ENCODE measurements at regions not wholly inside any gene's neighbourhood (a gene's known extent, or its start where the extent isn't known, plus 50 kb on each side); places are given as distances from the start of the nearest gene placed in this dataset.
"Not testable (repeated sequence)": the region's sequence is repeated elsewhere in the genome, so short reads cannot be mapped to it uniquely, and the experiment has no call there.

DNA sequence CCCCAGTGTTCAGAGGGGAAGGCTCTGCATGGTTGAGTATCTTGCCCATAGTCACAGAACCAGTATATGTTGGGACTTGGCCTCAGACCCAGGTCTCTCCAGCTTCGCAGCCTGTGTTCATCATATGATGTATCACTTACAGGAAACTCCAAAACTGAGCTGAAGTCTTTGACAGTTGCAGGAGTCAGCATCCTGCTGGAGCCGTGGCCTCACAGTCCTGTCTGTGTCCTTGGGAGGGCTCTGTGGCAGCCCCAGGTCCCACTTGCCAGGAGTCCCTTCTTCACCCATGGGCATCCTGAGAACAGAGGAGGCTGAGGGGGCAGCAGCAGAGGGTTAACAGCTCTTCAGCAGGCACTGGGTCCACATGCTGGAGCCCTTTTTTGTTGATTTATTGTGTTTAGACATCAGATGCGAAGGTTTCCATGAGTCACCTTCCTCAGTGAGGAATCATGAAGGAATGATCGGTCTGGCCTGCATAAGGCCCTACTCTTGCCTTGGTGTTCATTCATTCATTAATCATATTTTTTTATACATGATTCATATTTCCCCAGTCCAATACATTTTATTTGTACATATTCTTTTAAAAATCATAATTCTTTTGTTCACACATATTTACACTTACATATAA is 176.3 kb upstream of the SPATA31A3 start:
- not testable (repeated sequence) for TF ChIP-seq RFX1 (IDR thresholded peaks at IDR 0.05); ELF1 (CRISPR knock-in tag; IDR thresholded peaks at IDR 0.05); NFYB (CRISPR knock-in tag; IDR thresholded peaks at IDR 0.05); ETV6 (CRISPR knock-in tag; conservative IDR thresholded peaks at IDR 0.05); MAFF (IDR thresholded peaks at IDR 0.05; ENCODE audit: low read depth, low read length); ZFP36 (IDR thresholded peaks at IDR 0.05; ENCODE audit: borderline replicate concordance, low read depth, low read length, partially characterized antibody); ZNF879 (CRISPR knock-in tag; IDR thresholded peaks at IDR 0.05)
- TF ChIP-seq, protein P1, sequence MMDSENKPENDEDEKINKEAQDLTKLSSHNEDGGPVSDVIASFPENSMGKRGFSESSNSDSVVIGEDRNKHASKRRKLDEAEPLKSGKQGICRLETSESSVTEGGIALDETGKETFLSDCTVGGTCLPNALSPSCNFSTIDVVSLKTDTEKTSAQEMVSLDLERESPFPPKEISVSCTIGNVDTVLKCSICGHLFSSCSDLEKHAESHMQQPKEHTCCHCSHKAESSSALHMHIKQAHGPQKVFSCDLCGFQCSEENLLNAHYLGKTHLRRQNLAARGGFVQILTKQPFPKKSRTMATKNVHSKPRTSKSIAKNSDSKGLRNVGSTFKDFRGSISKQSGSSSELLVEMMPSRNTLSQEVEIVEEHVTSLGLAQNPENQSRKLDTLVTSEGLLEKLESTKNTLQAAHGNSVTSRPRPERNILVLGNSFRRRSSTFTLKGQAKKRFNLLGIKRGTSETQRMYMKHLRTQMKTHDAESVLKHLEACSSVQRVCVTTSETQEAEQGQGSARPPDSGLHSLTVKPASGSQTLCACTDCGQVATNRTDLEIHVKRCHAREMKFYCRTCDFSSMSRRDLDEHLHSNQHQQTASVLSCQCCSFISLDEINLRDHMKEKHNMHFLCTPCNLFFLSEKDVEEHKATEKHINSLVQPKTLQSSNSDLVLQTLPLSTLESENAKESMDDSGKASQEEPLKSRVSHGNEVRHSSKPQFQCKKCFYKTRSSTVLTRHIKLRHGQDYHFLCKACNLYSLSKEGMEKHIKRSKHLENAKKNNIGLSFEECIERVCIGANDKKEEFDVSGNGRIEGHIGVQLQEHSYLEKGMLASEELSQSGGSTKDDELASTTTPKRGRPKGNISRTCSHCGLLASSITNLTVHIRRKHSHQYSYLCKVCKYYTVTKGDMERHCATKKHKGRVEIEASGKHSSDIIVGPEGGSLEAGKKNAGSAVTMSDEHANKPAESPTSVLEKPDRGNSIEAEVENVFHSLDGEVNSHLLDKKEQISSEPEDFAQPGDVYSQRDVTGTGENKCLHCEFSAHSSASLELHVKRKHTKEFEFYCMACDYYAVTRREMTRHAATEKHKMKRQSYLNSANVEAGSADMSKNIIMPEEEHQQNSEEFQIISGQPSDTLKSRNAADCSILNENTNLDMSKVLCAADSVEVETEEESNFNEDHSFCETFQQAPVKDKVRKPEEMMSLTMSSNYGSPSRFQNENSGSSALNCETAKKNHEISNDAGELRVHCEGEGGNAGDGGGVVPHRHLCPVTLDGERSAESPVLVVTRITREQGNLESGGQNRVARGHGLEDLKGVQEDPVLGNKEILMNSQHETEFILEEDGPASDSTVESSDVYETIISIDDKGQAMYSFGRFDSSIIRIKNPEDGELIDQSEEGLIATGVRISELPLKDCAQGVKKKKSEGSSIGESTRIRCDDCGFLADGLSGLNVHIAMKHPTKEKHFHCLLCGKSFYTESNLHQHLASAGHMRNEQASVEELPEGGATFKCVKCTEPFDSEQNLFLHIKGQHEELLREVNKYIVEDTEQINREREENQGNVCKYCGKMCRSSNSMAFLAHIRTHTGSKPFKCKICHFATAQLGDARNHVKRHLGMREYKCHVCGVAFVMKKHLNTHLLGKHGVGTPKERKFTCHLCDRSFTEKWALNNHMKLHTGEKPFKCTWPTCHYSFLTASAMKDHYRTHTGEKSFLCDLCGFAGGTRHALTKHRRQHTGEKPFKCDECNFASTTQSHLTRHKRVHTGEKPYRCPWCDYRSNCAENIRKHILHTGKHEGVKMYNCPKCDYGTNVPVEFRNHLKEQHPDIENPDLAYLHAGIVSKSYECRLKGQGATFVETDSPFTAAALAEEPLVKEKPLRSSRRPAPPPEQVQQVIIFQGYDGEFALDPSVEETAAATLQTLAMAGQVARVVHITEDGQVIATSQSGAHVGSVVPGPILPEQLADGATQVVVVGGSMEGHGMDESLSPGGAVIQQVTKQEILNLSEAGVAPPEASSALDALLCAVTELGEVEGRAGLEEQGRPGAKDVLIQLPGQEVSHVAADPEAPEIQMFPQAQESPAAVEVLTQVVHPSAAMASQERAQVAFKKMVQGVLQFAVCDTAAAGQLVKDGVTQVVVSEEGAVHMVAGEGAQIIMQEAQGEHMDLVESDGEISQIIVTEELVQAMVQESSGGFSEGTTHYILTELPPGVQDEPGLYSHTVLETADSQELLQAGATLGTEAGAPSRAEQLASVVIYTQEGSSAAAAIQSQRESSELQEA (CRISPR knock-in tag; IDR thresholded peaks at IDR 0.05; ENCODE audit: not compliant biosample characterization): not testable (repeated sequence)
- TF ChIP-seq, protein P2, sequence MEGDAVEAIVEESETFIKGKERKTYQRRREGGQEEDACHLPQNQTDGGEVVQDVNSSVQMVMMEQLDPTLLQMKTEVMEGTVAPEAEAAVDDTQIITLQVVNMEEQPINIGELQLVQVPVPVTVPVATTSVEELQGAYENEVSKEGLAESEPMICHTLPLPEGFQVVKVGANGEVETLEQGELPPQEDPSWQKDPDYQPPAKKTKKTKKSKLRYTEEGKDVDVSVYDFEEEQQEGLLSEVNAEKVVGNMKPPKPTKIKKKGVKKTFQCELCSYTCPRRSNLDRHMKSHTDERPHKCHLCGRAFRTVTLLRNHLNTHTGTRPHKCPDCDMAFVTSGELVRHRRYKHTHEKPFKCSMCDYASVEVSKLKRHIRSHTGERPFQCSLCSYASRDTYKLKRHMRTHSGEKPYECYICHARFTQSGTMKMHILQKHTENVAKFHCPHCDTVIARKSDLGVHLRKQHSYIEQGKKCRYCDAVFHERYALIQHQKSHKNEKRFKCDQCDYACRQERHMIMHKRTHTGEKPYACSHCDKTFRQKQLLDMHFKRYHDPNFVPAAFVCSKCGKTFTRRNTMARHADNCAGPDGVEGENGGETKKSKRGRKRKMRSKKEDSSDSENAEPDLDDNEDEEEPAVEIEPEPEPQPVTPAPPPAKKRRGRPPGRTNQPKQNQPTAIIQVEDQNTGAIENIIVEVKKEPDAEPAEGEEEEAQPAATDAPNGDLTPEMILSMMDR (CRISPR knock-in tag; IDR thresholded peaks at IDR 0.05): not testable (repeated sequence)
- TF ChIP-seq, protein P3, sequence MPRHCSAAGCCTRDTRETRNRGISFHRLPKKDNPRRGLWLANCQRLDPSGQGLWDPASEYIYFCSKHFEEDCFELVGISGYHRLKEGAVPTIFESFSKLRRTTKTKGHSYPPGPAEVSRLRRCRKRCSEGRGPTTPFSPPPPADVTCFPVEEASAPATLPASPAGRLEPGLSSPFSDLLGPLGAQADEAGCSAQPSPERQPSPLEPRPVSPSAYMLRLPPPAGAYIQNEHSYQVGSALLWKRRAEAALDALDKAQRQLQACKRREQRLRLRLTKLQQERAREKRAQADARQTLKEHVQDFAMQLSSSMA (CRISPR knock-in tag; IDR thresholded peaks at IDR 0.05): not testable (repeated sequence)
- TF ChIP-seq, protein P4, sequence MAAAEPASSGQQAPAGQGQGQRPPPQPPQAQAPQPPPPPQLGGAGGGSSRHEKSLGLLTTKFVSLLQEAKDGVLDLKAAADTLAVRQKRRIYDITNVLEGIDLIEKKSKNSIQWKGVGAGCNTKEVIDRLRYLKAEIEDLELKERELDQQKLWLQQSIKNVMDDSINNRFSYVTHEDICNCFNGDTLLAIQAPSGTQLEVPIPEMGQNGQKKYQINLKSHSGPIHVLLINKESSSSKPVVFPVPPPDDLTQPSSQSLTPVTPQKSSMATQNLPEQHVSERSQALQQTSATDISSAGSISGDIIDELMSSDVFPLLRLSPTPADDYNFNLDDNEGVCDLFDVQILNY (CRISPR knock-in tag; conservative IDR thresholded peaks at IDR 0.05): not testable (repeated sequence)
- TF ChIP-seq, protein P5, sequence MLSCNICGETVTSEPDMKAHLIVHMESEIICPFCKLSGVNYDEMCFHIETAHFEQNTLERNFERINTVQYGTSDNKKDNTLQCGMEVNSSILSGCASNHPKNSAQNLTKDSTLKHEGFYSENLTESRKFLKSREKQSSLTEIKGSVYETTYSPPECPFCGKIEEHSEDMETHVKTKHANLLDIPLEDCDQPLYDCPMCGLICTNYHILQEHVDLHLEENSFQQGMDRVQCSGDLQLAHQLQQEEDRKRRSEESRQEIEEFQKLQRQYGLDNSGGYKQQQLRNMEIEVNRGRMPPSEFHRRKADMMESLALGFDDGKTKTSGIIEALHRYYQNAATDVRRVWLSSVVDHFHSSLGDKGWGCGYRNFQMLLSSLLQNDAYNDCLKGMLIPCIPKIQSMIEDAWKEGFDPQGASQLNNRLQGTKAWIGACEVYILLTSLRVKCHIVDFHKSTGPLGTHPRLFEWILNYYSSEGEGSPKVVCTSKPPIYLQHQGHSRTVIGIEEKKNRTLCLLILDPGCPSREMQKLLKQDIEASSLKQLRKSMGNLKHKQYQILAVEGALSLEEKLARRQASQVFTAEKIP (CRISPR knock-in tag; IDR thresholded peaks at IDR 0.05; ENCODE audit: borderline replicate concordance): not testable (repeated sequence)
